Brain pericyte (primary cell): ENCODE measurements at regions not wholly inside any gene's neighbourhood (a gene's known extent, or its start where the extent isn't known, plus 50 kb on each side); places are given as distances from the start of the nearest gene placed in this dataset.

Source experiments
- DNase-seq: peaks from one replicate; pipeline ENCODE4 v3.0.0-alpha.2; 2012; ENCODE audit warnings: low read depth, low spot score

GRCh38 chr9:113701774-113702755, 174.0 kb upstream of the ZNF618 start:
- DNase-seq = no peak

- DNase-seq = no peak
Measured at GRCh38 chr9:113705306-113705927, 170.7 kb upstream of the ZNF618 start.

GRCh38 chr9:113705928-113706519, 170.1 kb upstream of the ZNF618 start:
- DNase-seq = no peak

- DNase-seq = no peak
Measured at GRCh38 chr9:113707953-113708695, 168.0 kb upstream of the ZNF618 start.

DNA sequence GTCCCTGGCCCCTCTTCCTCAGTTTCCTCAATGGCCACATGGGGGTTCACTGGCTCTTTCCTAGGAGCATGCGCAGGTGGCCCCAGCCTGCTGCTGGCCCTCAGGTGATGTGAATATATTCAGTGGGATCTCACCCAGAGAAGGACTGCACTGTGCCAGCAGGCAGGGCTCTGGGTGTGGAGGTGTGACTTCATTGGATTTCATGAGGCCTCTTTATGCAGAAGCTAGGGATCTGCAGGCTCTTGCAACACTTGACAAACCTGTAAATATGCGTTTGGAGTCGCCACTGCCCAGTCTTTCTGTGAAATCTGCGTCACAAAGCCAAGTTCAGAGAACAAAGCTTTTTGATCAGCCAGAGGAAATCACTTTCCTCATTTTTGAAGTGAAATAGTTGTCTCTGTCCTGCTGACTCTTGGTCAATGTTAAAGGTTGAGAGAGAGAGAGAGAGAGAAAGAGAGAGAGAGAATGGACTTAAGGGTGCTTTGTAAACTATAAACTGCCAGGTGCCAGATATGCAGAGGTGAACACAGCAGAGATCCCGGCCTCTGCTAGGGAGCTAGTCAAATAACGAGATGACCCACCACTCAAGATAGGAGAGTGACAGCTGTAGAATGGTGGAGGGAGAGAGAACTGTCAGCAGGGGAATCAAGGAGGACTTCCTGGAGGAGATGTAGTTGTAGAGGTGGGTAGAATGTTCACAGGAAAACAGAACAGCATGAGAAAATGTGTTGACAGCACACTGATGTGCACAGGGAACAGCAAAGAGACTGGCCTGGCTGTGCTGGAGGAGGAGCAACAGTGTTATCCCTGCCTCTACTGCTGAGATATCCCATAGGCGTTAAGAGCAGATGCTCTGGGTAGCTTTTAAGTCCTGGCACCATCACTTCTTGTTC, 167.0 kb upstream of the ZNF618 start:
- DNase-seq = no peak

GRCh38 chr9:113709721-113710120, 166.4 kb upstream of the ZNF618 start:
- DNase-seq = no peak

DNA sequence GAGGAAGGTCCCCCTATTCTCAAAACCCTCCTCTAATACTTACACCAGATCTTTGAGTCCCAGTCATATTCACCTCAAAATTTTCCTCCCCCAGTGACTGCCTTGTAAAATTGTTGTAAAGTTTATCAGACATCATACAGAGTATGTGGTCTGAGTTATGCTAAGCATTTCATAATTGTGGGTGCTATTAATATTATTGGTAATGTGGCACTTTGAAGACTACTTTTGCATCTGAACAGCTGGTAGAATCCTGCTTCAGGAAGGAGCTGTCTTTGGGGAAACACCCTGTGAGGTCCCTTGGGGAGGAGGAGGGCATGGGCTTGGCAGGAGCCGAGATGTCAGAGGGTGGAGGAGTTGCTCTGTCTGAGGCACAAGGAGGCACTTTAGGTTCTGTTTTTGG, 164.9 kb upstream of the ZNF618 start:
- DNase-seq = no peak

- peak; percentile 48 for DNase-seq
Measured at GRCh38 chr9:113712053-113712452, 164.1 kb upstream of the ZNF618 start.

- DNase-seq = no peak
Measured at GRCh38 chr9:113715086-113715485, 161.0 kb upstream of the ZNF618 start.

DNA sequence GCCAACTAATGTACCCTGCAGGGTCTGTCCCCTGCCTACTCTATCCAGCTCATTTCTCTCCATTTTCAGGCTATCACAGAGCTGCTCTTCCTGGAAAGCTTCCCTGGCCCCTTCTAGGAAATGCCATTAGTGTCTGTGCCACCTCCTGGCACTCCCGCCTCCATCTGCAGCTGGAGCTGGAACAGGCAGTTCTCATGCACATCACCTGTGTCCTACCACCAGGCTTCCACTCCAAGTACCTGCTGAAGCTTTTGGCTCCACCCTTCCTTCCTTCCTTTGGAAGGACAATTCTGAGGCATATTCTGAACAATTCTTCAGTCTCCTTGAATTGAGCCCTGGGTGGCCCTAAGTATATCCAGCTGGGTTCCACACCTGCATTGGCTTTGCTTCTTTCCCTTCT, 156.2 kb upstream of the ZNF618 start:
- DNase-seq = no peak

- DNase-seq = no peak
Measured at GRCh38 chr9:113720495-113720894, 155.6 kb upstream of the ZNF618 start.

DNA sequence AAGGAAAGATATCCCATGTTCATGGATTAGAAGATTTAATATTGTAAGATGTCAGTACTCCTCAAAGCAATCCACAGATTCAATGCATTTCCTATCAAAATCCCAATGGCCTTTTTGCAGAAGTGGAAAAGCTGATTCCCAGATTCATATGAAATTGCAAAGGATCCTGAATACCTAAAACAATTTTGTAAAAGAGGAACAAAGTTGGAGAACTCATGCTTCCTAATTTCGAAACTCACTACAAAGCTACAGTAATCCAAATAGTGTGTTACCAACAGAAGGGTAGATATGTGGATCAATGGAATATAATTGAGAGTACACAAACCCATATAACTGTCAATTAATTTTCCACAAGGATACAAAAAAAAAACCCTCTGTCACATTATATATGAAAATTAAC, 154.3 kb upstream of the ZNF618 start:
- no peak for DNase-seq

DNA sequence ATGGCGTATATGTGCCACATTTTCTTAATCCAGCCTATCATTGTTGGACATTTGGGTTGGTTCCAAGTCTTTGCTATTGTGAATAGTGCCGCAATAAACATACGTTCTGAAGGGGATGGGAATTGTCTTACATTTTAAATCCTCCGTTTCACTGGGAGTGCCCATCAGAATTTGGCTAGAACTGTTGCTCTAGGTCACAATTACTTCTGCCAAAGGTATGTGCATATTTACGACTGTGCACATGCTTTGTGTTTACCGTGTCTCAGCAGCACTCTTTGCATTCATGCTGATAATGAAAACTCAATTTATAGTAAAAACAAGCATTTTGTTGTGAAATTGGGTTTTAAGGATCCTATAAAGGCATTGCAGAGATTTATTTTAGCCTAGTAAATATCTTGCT, 151.9 kb upstream of the ZNF618 start:
- DNase-seq = no peak

- no peak for DNase-seq
Measured at GRCh38 chr9:113728989-113729388, 147.1 kb upstream of the ZNF618 start.

DNA sequence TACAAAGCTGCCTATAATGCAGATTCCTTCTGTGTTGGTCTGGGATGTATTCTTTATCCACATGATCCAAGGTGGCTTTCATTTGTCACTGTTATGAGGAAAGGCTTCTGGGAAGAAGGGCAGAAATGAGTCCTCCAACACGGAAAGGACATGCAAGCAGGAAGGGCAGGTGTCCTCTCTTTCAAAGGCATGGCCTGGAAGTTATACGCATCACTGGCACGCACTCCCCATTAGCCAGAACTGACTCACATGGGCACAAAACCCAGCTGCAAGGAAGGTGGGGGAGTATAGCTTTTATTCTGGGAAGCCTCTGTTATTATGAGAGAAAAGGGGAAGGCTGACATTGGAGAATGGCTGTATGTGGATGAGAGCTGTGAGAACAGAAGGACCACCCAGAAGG, 141.3 kb upstream of the ZNF618 start:
- no peak for DNase-seq

- peak; percentile 24 for DNase-seq
Measured at GRCh38 chr9:113737517-113738271, 138.4 kb upstream of the ZNF618 start.

DNA sequence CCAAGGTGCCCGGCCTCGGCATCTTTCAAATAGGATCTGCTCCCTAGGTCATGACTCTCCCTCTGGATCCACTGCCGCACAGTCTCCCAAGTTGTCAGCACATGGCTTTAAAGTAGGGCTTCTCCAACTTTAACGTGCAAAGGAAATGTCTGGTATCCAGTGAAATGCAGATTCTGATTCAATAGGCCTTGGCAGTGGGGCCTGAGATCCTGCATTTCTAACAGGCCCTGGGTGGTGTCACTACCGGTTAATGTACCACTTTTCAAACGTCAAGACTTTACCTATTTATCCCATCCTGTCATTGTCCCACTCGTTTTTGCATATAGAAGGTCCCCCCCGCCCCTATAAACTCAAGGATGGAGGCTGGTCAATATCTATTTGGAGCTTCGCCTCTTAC, 137.6 kb upstream of the ZNF618 start:
- no peak for DNase-seq

GRCh38 chr9:113738893-113739604, 137.1 kb upstream of the ZNF618 start:
- DNase-seq = no peak
